Nephron (organoid): ENCODE measurements at regions not wholly inside any gene's neighbourhood (a gene's known extent, or its start where the extent isn't known, plus 50 kb on each side); places are given as distances from the start of the nearest gene placed in this dataset.

Experiments used
- H3K27ac Mint-ChIP-seq, 3 experiments: 2 replicates each; pipeline ENCODE4 v1.8.0; 2020; ENCODE audit warnings: mixed read lengths in 3 of 3, mild to moderate bottlenecking in 2 of 3, moderate library complexity in 1 of 3
- H3K27me3 Mint-ChIP-seq: 2 replicates; pipeline ENCODE4 v1.8.0; 2021; ENCODE audit warnings: low read depth, mild to moderate bottlenecking, moderate library complexity, mixed read lengths
- H3K36me3 Mint-ChIP-seq: 2 replicates; pipeline ENCODE4 v1.8.0; 2020; ENCODE audit warnings: low read depth, mixed read lengths
- H3K4me1 Mint-ChIP-seq: 2 replicates; pipeline ENCODE4 v1.8.0; 2020; ENCODE audit warnings: mixed read lengths
- H3K4me3 Mint-ChIP-seq, 3 experiments: 2 replicates each; pipeline ENCODE4 v1.8.0; 2020; ENCODE audit warnings: mild to moderate bottlenecking in 3 of 3, mixed read lengths in 3 of 3, moderate library complexity in 2 of 3
- H3K9me3 Mint-ChIP-seq: 2 replicates; pipeline ENCODE4 v1.8.0; 2020; ENCODE audit warnings: mixed read lengths
- CTCF ChIP-seq, 3 experiments: fragments of 200-600 bp; sonication (generic); IDR thresholded peaks; one replicate each; pipeline ENCODE4 v1.5.0; 2021; ENCODE audit warnings: antibody characterized with exemption in 3 of 3; ENCODE audit not compliant: unreplicated experiment in 3 of 3

DNA sequence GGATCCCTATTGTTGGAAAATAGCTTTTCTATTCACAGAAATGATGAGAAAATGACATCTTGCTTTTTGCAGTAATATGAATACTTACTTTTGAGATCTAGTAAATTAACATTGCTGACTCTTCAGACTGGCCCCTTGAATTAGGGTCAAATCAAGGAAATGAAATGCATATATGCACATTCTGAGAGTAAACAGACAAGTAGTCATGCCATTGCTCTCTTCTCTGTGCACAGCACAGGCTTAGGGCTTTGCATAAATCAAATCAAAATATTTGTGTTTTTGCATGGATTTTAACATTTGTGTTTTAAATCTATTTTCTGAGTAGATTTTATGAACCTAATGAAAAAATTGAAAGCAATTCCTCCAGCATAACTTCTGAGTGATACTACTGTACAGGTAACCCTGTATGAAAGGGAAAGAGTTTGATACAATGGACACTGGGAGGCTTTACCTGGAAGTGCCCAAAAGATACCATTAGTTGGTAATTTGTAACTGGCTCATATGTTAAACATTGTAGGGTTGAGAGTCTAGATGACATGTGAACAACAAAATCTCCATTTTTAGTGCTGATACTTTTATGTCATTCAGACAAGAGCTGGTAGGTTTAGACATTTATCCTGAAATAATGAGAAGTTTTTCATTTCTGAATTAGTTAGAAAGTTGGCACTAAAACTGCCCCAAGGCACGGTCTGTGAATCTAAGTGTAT lies 280.2 kb upstream of the FBXO33 start:
- no peak for TF ChIP-seq CTCF (IDR thresholded peaks at IDR 0.05; ENCODE audit: unreplicated experiment in 3 of 3)
- H3K9me3 Mint-ChIP-seq = peaks cover 8% of the 10 kb centered on the region
- H3K4me1 Mint-ChIP-seq = peaks cover 28% of the 10 kb centered on the region
- peak overlapping the region; percentile 83 to 92 (median 85) for H3K27ac Mint-ChIP-seq
- H3K4me3 Mint-ChIP-seq = no peak overlapping the region
- H3K36me3 Mint-ChIP-seq = no peaks in the 10 kb centered on the region
- H3K27me3 Mint-ChIP-seq = peaks cover 3% of the 10 kb centered on the region

DNA sequence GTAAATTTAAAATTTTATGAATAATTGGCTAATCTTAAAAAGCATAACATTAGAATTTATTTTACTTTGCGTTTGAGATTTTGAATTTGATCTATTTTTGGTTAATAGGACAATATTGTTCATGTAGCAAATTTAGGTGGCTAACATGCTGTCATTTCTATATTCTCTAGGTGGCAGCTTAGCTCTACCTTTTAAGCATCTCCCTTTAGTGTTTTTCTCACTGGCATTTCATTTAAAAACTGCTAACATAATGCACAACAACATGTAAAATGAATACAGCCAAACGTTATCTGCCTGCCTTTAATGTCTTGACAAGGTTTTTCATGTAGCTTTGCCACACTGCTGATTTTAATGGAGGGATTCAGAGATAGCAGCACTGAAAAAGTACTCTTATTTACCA lies 272.4 kb upstream of the FBXO33 start:
- H3K27me3 Mint-ChIP-seq = no peaks in the 10 kb centered on the region
- H3K9me3 Mint-ChIP-seq = peaks cover 23% of the 10 kb centered on the region
- no peak overlapping the region for H3K4me3 Mint-ChIP-seq
- H3K4me1 Mint-ChIP-seq = no peaks in the 10 kb centered on the region
- peak; percentile 30 to 45 (median 31) for TF ChIP-seq CTCF (IDR thresholded peaks at IDR 0.05; ENCODE audit: unreplicated experiment in 3 of 3)
- peaks cover 7% of the 10 kb centered on the region for H3K36me3 Mint-ChIP-seq
- peak overlapping the region in 1 of 3 experiments; percentile 20 for H3K27ac Mint-ChIP-seq

DNA sequence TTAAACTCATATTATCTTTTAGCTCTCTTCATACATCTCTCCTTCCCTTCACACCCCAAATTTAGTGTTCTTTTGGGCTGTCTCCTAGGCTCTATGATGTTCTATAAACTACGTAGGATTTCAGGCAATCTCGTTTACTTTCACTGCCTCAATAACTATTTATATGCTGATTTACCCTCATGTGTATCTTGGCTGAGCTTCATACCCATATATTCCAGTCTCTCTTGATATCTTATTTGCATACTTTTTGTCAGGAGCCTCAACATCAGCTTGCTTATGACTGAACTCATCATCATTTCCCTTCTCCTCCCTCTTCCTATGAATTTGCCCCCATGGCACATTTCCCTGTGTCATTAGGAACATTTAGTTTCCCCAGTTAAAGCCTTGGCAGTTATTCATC lies 262.1 kb upstream of the FBXO33 start:
- peaks cover 16% of the 10 kb centered on the region for H3K9me3 Mint-ChIP-seq
- no peaks in the 10 kb centered on the region for H3K4me1 Mint-ChIP-seq
- H3K36me3 Mint-ChIP-seq = peaks cover 6% of the 10 kb centered on the region
- no peak overlapping the region for H3K27ac Mint-ChIP-seq
- no peak for TF ChIP-seq CTCF (IDR thresholded peaks at IDR 0.05; ENCODE audit: unreplicated experiment in 3 of 3)
- H3K4me3 Mint-ChIP-seq = no peak overlapping the region
- H3K27me3 Mint-ChIP-seq = peaks cover 3% of the 10 kb centered on the region

DNA sequence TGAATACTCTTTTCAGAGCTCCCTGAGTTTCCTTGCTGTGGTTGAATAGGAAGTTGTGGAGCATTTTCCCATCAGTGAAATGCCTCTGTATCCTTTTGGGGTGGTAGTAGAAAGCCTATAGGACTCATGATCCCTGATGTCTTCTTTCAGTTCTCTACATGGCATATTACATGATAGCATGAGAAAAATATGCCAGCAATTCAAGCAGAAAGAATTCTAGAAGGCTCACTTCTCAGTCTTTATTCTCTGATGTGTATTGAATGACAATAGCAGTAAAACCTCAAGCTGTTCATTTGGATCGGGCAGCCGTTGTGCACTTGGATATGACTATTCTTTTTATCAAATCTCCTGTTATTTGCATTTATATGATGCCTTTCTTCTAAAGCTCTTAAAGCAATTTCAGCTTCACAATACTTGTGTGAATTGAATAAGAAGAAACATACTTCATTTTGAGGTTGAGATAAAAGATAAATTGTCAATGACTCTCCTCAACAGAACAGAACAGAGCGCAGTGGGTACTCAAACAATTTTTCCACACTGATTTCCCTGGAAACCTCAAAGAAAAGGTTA lies 251.5 kb upstream of the FBXO33 start:
- no peaks in the 10 kb centered on the region for H3K27me3 Mint-ChIP-seq
- H3K36me3 Mint-ChIP-seq = no peaks in the 10 kb centered on the region
- no peak for TF ChIP-seq CTCF (IDR thresholded peaks at IDR 0.05; ENCODE audit: unreplicated experiment in 3 of 3)
- peaks cover 30% of the 10 kb centered on the region for H3K4me1 Mint-ChIP-seq
- no peak overlapping the region for H3K4me3 Mint-ChIP-seq
- H3K27ac Mint-ChIP-seq = peak overlapping the region in 1 of 3 experiments; percentile 2
- H3K9me3 Mint-ChIP-seq = no peaks in the 10 kb centered on the region

DNA sequence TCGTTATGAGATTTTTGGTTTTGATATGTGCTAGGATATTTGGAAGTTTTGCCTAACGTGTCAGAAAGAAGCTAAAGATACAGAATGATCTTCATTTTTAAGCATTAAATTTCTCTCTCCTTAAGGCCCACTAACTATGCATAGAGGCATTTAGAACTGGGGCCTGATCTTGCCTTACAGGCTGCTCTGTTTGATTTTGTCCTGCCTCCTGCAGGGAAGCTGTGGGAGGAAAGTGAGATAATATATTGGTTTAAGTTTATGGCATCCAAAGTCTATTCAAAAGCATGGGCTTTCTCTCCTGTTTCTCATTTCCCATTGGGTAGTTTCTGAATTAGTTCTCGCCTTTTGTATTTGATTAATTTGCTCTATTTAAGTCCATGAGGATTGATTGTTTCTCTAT lies 250.3 kb upstream of the FBXO33 start:
- no peaks in the 10 kb centered on the region for H3K27me3 Mint-ChIP-seq

More for the DNA sequence above, 250.3 kb upstream of the FBXO33 start:
- H3K36me3 Mint-ChIP-seq = no peaks in the 10 kb centered on the region
- H3K4me1 Mint-ChIP-seq = peaks cover 30% of the 10 kb centered on the region
- peak overlapping the region in 2 of 3 experiments; percentile 10 to 21 for H3K27ac Mint-ChIP-seq
- H3K9me3 Mint-ChIP-seq = no peaks in the 10 kb centered on the region
- no peak for TF ChIP-seq CTCF (IDR thresholded peaks at IDR 0.05; ENCODE audit: unreplicated experiment in 3 of 3)
- no peak overlapping the region for H3K4me3 Mint-ChIP-seq
